Caco-2 (cell line): ENCODE measurements at regions not wholly inside any gene's neighbourhood (a gene's known extent, or its start where the extent isn't known, plus 50 kb on each side); places are given as distances from the start of the nearest gene placed in this dataset.

Source experiments
- BruUV-seq: library from RNA; stranded (reverse); fragments of 400-500 nt; replicated peaks from 2 replicates; lab custom pipeline; 2021; lab: Mats Ljungman, UMichigan
- CTCF ChIA-PET: fragments of 300-600 bp; sonication (Branson Sonifier 250); formaldehyde crosslinking; loops from one replicate; lab custom pipeline; 2022; ENCODE audit warnings: antibody characterized with exemption; lab: Charles Lee
- POLR2A ChIA-PET: fragments of 300-600 bp; sonication (Branson Sonifier 250); formaldehyde crosslinking; loops from one replicate; lab custom pipeline; 2022; ENCODE audit warnings: antibody characterized with exemption; lab: Charles Lee
- DNase-seq, 2 experiments: peaks; one replicate each; pipeline versions ENCODE4 v3.0.0 to v3.0.0-alpha.2; 2020 to 2022
- H3K27me3 ChIP-seq: replicated peaks from 2 replicates; pipeline ENCODE4 v1.6.0; 2011; ENCODE audit warnings: low read length; ENCODE audit not compliant: control insufficient read depth, insufficient read depth
- H3K36me3 ChIP-seq: 2 replicates; pipeline ENCODE4 v1.5.1; 2011; ENCODE audit warnings: low read length; ENCODE audit not compliant: control insufficient read depth, insufficient read depth
- H3K4me1 ChIP-seq: fragments of 250-450 bp; sonication (Bioruptor Pico); 2 replicates; pipeline ENCODE4 v1.5.1; 2020; ENCODE audit warnings: mild to moderate bottlenecking
- H3K4me3 ChIP-seq: 2 replicates; pipeline ENCODE4 v1.5.1; 2011; ENCODE audit warnings: low read depth, mild to moderate bottlenecking, control low read depth, low read length
- H3K9me3 ChIP-seq: fragments of 250-450 bp; sonication (Bioruptor Pico); 2 replicates; pipeline ENCODE4 v1.5.1; 2020; ENCODE audit warnings: mild to moderate bottlenecking, moderate library complexity
- H3K27ac Mint-ChIP-seq: one replicate; pipeline ENCODE4 v1.8.0; 2022; ENCODE audit warnings: mixed read lengths; ENCODE audit not compliant: unreplicated experiment
- H3K27me3 Mint-ChIP-seq: one replicate; pipeline ENCODE4 v1.8.0; 2022; ENCODE audit warnings: mixed read lengths; ENCODE audit not compliant: insufficient read depth, unreplicated experiment
- H3K36me3 Mint-ChIP-seq: one replicate; pipeline ENCODE4 v1.8.0; 2022; ENCODE audit warnings: mild to moderate bottlenecking, mixed read lengths; ENCODE audit not compliant: insufficient read depth, unreplicated experiment
- H3K4me1 Mint-ChIP-seq: one replicate; pipeline ENCODE4 v1.8.0; 2022; ENCODE audit warnings: low read depth, mixed read lengths; ENCODE audit not compliant: unreplicated experiment
- H3K4me3 Mint-ChIP-seq: one replicate; pipeline ENCODE4 v1.8.0; 2022; ENCODE audit warnings: mild to moderate bottlenecking, moderate library complexity, mixed read lengths; ENCODE audit not compliant: unreplicated experiment
- H3K9me3 Mint-ChIP-seq: one replicate; pipeline ENCODE4 v1.8.0; 2022; ENCODE audit warnings: mixed read lengths; ENCODE audit not compliant: unreplicated experiment
- intact Hi-C: fragments of 100-400 bp; cut with micrococcal nuclease; formaldehyde crosslinking; loops from one replicate; pipeline ENCODE4 v1.10.0; 2022; ENCODE audit not compliant: unreplicated experiment
- TF ChIP-seq, protein P1 (sequence below), 2 experiments: fragments of 200-600 bp in 1 of 2; IDR thresholded peaks; 1 replicate in 1 of 2; 2 replicates in 1 of 2; pipeline versions ENCODE4 v1.5.1 to v1.8.0; 2011 to 2022; ENCODE audit warnings: antibody characterized with exemption in 1 of 2, control low read depth in 1 of 2, inconsistent platforms in 1 of 2, low read depth in 1 of 2, low read length in 1 of 2, mild to moderate bottlenecking in 1 of 2, moderate library complexity in 1 of 2; ENCODE audit not compliant: insufficient read depth in 1 of 2, severe bottlenecking in 1 of 2, unreplicated experiment in 1 of 2

GRCh38 chr19:31988256-31988655, 357.2 kb upstream of the ZNF507 start:
- no peak for DNase-seq
- no TSS peak for BruUV-seq
- Histone ChIP-seq H3K36me3 (no peaks in the 10 kb centered on the region), H3K4me1 (no peaks in the 10 kb centered on the region), H3K9me3 (no peaks in the 10 kb centered on the region), H3K27me3 (no peaks in the 10 kb centered on the region), H3K4me3 (no peak overlapping the region)
- Mint-ChIP-seq H3K9me3 (peaks cover 10% of the 10 kb centered on the region), H3K27ac (no peak overlapping the region), H3K4me3 (no peak overlapping the region), H3K4me1 (no peaks in the 10 kb centered on the region), H3K36me3 (no peaks in the 10 kb centered on the region), H3K27me3 (peaks cover 12% of the 10 kb centered on the region)
- ChIA-PET POLR2A (no interaction called here), CTCF (no interaction called here)
- TF ChIP-seq, protein P1, sequence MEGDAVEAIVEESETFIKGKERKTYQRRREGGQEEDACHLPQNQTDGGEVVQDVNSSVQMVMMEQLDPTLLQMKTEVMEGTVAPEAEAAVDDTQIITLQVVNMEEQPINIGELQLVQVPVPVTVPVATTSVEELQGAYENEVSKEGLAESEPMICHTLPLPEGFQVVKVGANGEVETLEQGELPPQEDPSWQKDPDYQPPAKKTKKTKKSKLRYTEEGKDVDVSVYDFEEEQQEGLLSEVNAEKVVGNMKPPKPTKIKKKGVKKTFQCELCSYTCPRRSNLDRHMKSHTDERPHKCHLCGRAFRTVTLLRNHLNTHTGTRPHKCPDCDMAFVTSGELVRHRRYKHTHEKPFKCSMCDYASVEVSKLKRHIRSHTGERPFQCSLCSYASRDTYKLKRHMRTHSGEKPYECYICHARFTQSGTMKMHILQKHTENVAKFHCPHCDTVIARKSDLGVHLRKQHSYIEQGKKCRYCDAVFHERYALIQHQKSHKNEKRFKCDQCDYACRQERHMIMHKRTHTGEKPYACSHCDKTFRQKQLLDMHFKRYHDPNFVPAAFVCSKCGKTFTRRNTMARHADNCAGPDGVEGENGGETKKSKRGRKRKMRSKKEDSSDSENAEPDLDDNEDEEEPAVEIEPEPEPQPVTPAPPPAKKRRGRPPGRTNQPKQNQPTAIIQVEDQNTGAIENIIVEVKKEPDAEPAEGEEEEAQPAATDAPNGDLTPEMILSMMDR (IDR thresholded peaks at IDR 0.05; ENCODE audit: insufficient read depth in 1 of 2, low read depth in 1 of 2, low read length in 1 of 2, severe bottlenecking in 1 of 2, unreplicated experiment in 1 of 2), result no peak
- intact Hi-C loops, result no loop called here

GRCh38 chr19:31991984-31992655, 353.3 kb upstream of the ZNF507 start:
- no peak overlapping the region for H3K4me3 Mint-ChIP-seq
- H3K36me3 Mint-ChIP-seq, result no peaks in the 10 kb centered on the region
- H3K27ac Mint-ChIP-seq, result no peak overlapping the region
- Histone ChIP-seq H3K36me3 (no peaks in the 10 kb centered on the region), H3K4me1 (no peaks in the 10 kb centered on the region), H3K27me3 (no peaks in the 10 kb centered on the region), H3K4me3 (no peak overlapping the region), H3K9me3 (no peaks in the 10 kb centered on the region)
- BruUV-seq, result no TSS peak
- H3K27me3 Mint-ChIP-seq, result peaks cover 8% of the 10 kb centered on the region
- H3K4me1 Mint-ChIP-seq, result no peaks in the 10 kb centered on the region
- no peak for DNase-seq
- peaks cover 10% of the 10 kb centered on the region for H3K9me3 Mint-ChIP-seq
- intact Hi-C loops, result no loop called here
- TF ChIP-seq, protein P1 (IDR thresholded peaks at IDR 0.05; ENCODE audit: insufficient read depth in 1 of 2, low read depth in 1 of 2, low read length in 1 of 2, severe bottlenecking in 1 of 2, unreplicated experiment in 1 of 2), result no peak
- CTCF ChIA-PET, result no interaction called here
- POLR2A ChIA-PET, result no interaction called here

DNA sequence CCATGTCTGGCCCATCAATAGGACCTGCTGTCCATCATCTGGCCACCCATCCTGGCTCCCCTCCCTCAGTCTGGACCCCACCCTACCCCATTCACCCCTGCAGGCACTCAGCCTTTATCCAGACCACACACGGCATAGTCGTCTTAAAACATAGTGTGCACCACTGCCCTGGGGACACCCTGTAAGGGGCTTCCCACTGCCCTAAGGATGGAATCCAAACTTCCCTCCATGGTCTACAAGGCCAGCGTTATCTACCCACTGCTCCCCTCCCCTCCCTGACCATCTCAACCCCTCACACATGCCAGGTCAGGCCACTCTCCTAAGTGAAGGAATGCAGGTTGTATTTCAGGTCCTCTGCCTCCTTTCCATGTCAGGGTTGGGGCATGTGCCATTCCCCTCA, 352.7 kb upstream of the ZNF507 start:
- H3K36me3 Mint-ChIP-seq, result no peaks in the 10 kb centered on the region
- Histone ChIP-seq H3K9me3 (no peaks in the 10 kb centered on the region), H3K4me1 (no peaks in the 10 kb centered on the region), H3K4me3 (no peak overlapping the region), H3K27me3 (no peaks in the 10 kb centered on the region), H3K36me3 (no peaks in the 10 kb centered on the region)
- TF ChIP-seq, protein P1 (IDR thresholded peaks at IDR 0.05; ENCODE audit: insufficient read depth in 1 of 2, low read depth in 1 of 2, low read length in 1 of 2, severe bottlenecking in 1 of 2, unreplicated experiment in 1 of 2), result no peak
- ChIA-PET POLR2A (no interaction called here), CTCF (no interaction called here)
- no TSS peak for BruUV-seq
- no peaks in the 10 kb centered on the region for H3K4me1 Mint-ChIP-seq
- no peak overlapping the region for H3K4me3 Mint-ChIP-seq
- peaks cover 10% of the 10 kb centered on the region for H3K9me3 Mint-ChIP-seq
- intact Hi-C loops, result no loop called here
- H3K27ac Mint-ChIP-seq, result no peak overlapping the region
- peaks cover 8% of the 10 kb centered on the region for H3K27me3 Mint-ChIP-seq
- no peak for DNase-seq
